ENCODE measurements at regions not wholly inside any gene's neighbourhood (a gene's known extent, or its start where the extent isn't known, plus 50 kb on each side); places are given as distances from the start of the nearest gene placed in this dataset.

DNA sequence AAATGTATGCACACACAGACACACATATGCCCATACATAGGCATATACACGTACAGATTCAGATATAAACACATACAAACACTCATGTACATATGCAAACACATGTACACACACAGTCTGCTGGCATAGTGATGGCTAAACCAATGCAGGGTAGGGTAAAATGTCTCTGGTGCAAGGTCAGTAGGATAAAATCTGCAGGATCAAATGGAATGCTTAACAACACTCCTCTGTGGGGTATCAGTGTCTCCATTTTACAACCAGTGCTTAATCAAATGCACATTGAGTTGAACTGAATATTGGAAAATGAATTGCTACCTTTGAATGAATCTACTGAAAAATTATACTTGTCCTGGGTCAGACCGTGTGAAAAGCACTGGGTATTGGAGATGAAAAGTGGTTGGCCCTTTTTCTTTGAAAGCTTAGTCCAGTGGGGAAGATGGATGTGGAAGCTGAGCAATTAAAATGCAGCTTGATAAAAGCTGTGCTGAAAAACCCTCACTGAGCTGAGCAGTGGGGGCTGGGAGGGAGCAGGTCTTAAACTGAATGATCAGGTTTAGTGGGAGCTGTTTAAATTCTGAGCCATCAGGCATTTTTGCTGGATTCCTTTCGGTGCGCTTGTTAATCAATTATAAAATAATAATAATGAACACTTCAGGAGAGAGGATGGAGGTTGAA, 314.7 kb downstream of the HAPSTR1 start:
- DNase-seq (ENCODE audit: low read depth, low spot score): no peak
- Histone ChIP-seq H3K9me3 (ENCODE audit: control insufficient read depth, insufficient read depth, low read depth, low read length) (no peaks in the 10 kb centered on the region), H3K4me1 (ENCODE audit: control insufficient read depth, insufficient read depth, low read length) (no peaks in the 10 kb centered on the region), H3K27me3 (ENCODE audit: control insufficient read depth, insufficient read depth, low read length) (0 out of 2 replicates have a peak, but pooled peaks cover 11% of the 10 kb centered on the region), H3K27ac (ENCODE audit: low read length) (no peak overlapping the region), H3K4me3 (ENCODE audit: low read depth in 2 of 2, low read length in 2 of 2) (no peak overlapping the region), H3K36me3 (ENCODE audit: control insufficient read depth, insufficient read depth, low read length) (no peaks in the 10 kb centered on the region)
- ATAC-seq: no peak
- TF ChIP-seq SIN3A (IDR thresholded peaks at IDR 0.05; ENCODE audit: borderline replicate concordance, insufficient read depth, low read depth, low read length) (no peak), POLR2AphosphoS5 (IDR thresholded peaks at IDR 0.05; ENCODE audit: low read depth, low read length) (no peak), TCF7L2 (IDR thresholded peaks at IDR 0.05; ENCODE audit: low read depth, low read length) (no peak)
- TF ChIP-seq, protein P1, sequence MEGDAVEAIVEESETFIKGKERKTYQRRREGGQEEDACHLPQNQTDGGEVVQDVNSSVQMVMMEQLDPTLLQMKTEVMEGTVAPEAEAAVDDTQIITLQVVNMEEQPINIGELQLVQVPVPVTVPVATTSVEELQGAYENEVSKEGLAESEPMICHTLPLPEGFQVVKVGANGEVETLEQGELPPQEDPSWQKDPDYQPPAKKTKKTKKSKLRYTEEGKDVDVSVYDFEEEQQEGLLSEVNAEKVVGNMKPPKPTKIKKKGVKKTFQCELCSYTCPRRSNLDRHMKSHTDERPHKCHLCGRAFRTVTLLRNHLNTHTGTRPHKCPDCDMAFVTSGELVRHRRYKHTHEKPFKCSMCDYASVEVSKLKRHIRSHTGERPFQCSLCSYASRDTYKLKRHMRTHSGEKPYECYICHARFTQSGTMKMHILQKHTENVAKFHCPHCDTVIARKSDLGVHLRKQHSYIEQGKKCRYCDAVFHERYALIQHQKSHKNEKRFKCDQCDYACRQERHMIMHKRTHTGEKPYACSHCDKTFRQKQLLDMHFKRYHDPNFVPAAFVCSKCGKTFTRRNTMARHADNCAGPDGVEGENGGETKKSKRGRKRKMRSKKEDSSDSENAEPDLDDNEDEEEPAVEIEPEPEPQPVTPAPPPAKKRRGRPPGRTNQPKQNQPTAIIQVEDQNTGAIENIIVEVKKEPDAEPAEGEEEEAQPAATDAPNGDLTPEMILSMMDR (IDR thresholded peaks at IDR 0.05): no peak
- TF ChIP-seq, protein P2, sequence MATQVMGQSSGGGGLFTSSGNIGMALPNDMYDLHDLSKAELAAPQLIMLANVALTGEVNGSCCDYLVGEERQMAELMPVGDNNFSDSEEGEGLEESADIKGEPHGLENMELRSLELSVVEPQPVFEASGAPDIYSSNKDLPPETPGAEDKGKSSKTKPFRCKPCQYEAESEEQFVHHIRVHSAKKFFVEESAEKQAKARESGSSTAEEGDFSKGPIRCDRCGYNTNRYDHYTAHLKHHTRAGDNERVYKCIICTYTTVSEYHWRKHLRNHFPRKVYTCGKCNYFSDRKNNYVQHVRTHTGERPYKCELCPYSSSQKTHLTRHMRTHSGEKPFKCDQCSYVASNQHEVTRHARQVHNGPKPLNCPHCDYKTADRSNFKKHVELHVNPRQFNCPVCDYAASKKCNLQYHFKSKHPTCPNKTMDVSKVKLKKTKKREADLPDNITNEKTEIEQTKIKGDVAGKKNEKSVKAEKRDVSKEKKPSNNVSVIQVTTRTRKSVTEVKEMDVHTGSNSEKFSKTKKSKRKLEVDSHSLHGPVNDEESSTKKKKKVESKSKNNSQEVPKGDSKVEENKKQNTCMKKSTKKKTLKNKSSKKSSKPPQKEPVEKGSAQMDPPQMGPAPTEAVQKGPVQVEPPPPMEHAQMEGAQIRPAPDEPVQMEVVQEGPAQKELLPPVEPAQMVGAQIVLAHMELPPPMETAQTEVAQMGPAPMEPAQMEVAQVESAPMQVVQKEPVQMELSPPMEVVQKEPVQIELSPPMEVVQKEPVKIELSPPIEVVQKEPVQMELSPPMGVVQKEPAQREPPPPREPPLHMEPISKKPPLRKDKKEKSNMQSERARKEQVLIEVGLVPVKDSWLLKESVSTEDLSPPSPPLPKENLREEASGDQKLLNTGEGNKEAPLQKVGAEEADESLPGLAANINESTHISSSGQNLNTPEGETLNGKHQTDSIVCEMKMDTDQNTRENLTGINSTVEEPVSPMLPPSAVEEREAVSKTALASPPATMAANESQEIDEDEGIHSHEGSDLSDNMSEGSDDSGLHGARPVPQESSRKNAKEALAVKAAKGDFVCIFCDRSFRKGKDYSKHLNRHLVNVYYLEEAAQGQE (IDR thresholded peaks at IDR 0.05; ENCODE audit: insufficient read depth in 1 of 2, low read depth in 2 of 2, low read length in 1 of 2): no peak
- ChIA-PET POLR2A (no interaction called here), CTCF (no interaction called here)
- intact Hi-C loops (cut with micrococcal nuclease; ENCODE audit: unreplicated experiment) (no loop called here), in situ Hi-C loops (cut with HindIII; ENCODE audit: low pct_unique_long_range_greater_than_20kb, low sequenced_read_pairs) (no loop called here)
- no TSS peak for BruUV-seq (replicated peaks)

DNA sequence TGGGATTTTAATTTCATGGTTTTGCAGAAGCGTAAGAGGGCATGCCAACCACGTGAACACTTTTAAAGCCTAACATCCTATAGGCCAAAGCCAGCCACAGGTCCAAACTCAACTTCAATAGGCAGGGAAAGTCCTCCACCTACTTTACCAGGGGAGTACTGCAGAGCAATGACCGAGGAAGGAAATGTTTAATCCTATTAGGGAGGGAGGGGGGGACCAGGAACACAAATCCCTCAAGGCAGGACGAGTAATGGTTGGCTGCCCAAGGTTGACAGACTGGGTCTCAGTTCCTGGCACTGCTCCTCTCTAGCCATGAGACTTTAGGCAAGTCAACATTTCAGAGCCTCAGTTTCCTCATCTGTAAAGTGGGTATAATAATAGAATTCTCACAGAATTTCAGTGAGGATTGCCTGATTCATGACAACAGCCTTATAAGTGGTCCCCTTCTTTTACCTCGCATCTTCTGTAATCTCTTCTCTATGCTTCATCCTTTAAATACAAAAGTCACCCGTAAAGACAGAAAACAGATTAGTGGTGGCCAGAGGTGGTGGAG, 315.8 kb downstream of the HAPSTR1 start:
- Histone ChIP-seq H3K9me3 (ENCODE audit: control insufficient read depth, insufficient read depth, low read depth, low read length) (no peaks in the 10 kb centered on the region), H3K36me3 (ENCODE audit: control insufficient read depth, insufficient read depth, low read length) (no peaks in the 10 kb centered on the region), H3K4me3 (ENCODE audit: low read depth in 2 of 2, low read length in 2 of 2) (no peak overlapping the region), H3K4me1 (ENCODE audit: control insufficient read depth, insufficient read depth, low read length) (no peaks in the 10 kb centered on the region), H3K27ac (ENCODE audit: low read length) (no peak overlapping the region), H3K27me3 (ENCODE audit: control insufficient read depth, insufficient read depth, low read length) (peaks cover 13% of the 10 kb centered on the region; the same call in 1 of the 2 replicates)
- intact Hi-C loops (cut with micrococcal nuclease; ENCODE audit: unreplicated experiment): no loop called here
- no peak for DNase-seq (ENCODE audit: low read depth, low spot score)
- in situ Hi-C loops (cut with HindIII; ENCODE audit: low pct_unique_long_range_greater_than_20kb, low sequenced_read_pairs): no loop called here
- no peak for ATAC-seq
- BruUV-seq (replicated peaks): no TSS peak
- ChIA-PET POLR2A (no interaction called here), CTCF (no interaction called here)
- TF ChIP-seq POLR2AphosphoS5 (IDR thresholded peaks at IDR 0.05; ENCODE audit: low read depth, low read length): no peak
- TF ChIP-seq TCF7L2 (IDR thresholded peaks at IDR 0.05; ENCODE audit: low read depth, low read length): no peak
- TF ChIP-seq, protein P1 (IDR thresholded peaks at IDR 0.05): no peak
- TF ChIP-seq SIN3A (IDR thresholded peaks at IDR 0.05; ENCODE audit: borderline replicate concordance, insufficient read depth, low read depth, low read length): no peak
- TF ChIP-seq, protein P2 (IDR thresholded peaks at IDR 0.05; ENCODE audit: insufficient read depth in 1 of 2, low read depth in 2 of 2, low read length in 1 of 2): no peak
